ENCODE measurements at regions not wholly inside any gene's neighbourhood (a gene's known extent, or its start where the extent isn't known, plus 50 kb on each side); places are given as distances from the start of the nearest gene placed in this dataset.
"Not testable (repeated sequence)": the region's sequence is repeated elsewhere in the genome, so short reads cannot be mapped to it uniquely, and the experiment has no call there.

DNA sequence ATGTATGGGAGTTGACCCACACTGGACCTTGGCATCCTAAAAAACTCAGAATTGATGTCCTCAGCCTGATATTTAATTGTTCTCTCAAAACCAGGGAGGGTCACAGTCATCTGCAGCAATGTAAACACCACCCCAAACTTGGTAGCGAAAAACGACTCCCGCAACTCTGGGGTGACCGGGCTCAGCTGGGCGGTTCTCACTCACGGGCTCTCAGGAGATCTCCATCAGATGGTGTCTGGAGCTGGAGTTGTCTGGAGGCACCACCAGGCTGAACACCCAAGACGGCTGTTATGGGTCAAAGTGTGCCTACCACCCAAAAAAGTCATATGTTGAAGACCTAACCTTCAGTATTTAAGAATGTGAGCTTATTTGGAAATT lies 50.9 kb upstream of the NXT1 start:
- DNase-seq: no peak

DNA sequence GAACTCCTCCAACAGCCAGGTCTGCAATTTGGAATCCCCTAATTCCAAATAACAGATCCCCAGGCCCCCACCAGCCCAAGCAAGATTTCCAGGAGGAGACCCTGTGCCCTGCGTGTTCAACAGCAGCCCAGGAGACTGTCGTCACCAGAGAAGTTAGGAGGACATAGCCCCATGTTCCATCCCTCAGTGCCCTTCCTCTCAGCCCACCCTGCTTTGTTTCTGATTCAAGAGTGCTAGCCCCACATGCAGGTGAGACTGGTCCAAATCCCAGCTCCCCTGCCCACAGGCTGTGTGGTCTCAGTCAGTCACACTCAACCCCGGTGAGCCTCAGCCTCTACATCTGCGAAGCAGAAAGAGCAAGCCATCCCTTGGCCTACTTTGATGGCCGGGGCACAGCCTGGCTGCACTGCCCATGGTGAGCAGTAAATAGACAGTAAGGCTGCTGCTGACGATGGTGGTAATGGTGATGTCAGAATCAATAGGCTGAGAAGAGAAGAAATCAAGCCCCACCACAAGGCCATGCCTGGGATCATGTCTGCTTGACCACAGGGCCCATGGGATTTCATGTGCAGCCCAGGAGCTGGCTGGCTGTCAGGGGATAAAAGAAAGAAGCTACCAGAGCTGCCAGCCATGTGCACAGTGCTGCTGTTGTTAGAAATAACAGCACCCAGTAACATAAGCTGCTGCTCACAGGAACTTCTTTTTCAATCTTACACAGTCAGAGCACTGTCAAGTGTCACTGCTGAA lies 51.5 kb upstream of the NXT1 start:
- no peak for DNase-seq

DNA sequence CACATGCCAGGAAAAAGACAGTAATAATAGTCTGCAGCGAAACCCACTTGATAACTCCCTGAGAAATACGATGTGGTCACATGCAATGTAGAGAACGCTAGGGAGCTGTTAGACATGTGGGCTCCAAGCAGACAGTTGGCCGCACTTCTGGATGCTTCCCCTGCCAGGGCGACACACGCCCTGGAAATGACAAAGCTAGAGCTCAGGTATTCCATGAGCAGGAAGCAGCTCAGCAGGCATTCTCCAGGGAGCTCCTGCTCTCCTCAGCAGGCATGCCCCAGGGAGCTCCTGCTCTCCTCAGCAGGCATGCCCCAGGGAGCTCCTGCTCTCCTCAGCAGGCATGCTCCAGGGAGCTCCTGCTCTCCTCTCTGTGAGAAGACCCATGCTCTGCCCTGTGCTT lies 52.4 kb upstream of the NXT1 start:
- DNase-seq: no peak

DNA sequence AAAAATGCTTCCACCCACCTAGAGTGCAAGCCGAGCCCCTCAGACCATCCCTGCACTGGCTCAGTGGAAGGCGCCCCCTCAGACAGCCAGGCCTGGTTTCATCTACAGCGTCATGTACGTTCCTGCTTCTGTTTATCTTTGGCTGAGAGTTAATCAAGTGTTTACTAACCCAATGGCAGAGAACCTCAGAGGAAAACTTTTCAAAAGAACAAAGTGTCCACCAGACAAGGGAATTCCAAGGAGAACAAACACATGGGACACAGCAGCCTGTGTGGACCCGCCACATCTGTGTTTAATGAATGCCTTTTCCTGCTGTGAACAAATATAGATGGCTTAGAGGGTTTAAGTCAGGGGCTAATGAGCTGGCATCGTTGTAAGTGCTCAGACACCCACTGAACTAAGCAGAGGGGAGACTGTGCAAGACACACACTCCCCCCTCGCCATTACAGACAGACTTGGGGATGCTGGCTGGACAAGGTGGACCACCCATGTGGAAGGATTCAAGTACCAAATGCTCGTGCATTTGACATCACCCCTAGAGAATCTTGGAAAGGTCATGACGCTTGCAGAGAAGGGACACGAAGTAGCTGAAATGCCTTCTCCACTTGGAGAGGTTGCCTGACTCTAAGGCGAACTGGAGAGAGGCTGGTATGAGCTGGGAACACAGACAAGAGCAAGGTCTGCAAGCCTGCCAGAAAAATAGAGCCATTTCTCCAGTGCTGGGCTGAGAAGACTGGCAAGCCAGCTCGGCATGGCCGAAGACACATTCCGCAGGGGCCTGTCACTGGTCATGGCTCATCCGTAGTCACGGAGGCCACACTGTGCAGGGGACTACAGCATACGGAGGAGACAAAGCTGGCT lies 53.5 kb upstream of the NXT1 start:
- no peak for DNase-seq

DNA sequence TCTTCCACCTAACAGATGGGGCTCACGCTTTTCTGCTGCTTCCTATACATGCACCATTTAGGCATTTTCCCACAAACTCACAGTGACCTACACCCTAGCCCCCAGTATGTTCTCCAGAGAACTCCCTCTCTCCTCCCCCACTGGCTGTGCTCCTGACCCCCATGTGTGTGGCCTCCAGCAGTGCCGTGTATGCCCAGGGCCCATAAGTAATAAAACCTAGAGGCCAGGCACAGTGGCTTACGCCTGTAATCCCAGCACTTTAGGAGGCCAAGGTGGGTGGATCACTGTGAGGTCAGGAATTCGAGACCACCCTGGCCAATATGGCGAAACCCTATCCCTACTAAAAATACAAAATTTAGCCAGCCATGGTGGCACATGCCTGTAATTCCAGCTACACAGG lies 54.7 kb upstream of the NXT1 start:
- no peak for DNase-seq

DNA sequence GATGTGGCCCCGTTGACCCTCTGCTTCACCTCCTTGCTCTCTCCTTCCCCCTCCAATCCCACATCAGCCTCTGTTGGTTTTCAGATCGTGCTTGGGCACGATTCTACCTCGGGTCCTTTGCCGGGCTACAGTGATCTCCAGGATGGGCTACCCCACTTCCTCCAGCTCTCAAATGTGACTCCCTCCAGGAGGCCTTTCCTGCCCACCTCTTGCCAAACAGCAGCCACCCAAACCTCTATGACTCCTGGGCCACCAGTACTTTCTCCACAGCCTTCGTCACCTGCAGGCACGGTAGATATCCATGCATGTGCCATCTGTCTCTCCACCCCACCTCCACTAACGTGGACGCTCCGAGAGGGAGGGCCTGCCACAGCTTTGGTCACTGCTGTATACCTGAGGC lies 55.9 kb upstream of the NXT1 start:
- DNase-seq: no peak

DNA sequence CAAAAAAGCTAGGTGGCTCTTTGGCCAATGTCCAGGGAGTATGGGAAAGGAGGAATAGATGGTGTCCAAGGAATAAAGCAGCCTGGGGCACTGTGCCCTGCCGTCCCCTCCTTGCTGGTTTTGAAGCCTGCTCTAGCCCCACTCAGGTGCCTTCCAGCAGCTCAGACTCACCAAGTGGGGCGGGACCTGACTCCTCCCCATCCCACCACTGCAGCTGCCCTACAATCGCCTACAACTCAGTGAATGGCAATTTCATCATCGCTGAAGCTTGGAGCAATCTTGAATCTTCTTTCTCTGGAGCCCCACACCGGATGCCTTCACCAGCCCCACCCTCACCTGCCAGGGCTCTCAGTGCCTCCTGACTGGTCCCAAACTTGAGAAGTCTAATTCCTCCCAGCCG lies 56.4 kb upstream of the NXT1 start:
- no peak for DNase-seq

DNA sequence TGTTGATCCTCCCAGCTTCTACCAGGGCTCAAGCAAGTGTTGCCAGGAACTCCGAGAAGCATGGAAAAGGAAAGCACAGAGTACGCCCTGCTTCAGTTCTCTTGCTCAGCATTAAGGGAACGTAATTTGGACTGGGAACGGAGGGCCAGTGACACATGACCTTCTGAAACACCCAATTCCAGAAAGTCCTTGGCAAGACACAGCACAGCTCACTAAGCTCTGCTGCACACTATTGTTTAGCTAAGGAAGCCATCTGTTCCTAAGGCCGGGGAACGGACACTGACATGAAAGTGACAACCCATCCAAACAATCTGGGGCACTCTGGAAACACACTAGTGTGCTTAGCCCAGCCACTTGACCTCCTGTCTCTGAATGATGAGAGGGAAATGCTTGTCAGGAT lies 56.9 kb upstream of the NXT1 start:
- no peak for DNase-seq

GRCh38 chr20:23292311-23292710 lies 58.3 kb upstream of the NXT1 start:
- DNase-seq: not testable (repeated sequence)

DNA sequence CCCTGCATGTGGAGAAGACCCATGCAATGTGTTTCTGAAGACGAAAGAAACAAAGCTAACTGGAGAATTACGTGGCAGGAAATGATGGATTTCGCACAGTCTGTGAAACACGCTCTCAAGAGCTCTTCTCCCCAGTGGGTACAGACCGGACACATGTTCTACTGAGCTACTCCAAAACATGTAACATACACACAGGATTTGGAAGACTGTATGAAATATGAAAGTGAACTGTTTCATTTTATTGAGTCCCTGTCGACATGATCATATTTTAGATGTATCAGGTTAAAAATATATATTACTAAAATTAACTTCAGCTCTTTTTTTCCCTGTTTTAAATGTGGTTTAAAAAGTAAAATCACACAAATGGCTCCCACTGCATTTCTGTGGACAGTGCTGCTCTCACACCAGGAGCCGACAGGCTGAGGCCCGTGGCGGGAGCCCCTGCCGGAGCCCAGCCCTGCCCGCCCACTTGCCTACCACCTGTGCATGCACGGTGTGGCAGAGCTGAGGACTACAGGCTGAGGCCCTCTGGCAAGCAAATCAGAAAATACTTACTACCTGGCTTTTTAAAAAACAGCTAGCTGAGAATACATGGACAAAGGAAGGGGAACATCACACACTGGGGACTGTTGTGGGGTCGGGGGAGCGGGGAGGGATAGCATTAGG lies 58.9 kb upstream of the NXT1 start:
- no peak for DNase-seq

- DNase-seq: no peak
Observed at GRCh38 chr20:23290761-23291574, 59.6 kb upstream of the NXT1 start.

- DNase-seq: no peak
Observed at GRCh38 chr20:23289724-23290395, 60.7 kb upstream of the NXT1 start.

DNA sequence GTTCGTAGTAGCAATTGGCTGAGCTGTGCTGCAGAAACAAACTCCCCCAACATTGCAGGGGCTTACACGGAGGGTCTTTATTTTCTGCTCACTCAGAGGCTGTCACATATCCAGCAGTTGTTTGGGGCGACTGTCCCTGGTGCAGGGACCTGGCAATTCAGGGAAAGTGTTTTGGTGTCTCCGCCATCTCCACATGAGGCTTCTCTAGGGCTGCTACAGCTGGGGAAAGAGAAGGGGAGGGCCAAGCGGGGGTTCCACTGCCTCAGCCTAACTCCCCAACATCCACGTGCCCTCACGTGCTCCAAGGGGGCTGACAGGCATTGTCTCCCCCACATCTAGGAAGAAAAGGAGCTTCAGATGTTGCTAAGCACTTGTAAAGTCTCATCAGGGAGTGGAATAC lies 61.3 kb upstream of the NXT1 start:
- DNase-seq: no peak

DNA sequence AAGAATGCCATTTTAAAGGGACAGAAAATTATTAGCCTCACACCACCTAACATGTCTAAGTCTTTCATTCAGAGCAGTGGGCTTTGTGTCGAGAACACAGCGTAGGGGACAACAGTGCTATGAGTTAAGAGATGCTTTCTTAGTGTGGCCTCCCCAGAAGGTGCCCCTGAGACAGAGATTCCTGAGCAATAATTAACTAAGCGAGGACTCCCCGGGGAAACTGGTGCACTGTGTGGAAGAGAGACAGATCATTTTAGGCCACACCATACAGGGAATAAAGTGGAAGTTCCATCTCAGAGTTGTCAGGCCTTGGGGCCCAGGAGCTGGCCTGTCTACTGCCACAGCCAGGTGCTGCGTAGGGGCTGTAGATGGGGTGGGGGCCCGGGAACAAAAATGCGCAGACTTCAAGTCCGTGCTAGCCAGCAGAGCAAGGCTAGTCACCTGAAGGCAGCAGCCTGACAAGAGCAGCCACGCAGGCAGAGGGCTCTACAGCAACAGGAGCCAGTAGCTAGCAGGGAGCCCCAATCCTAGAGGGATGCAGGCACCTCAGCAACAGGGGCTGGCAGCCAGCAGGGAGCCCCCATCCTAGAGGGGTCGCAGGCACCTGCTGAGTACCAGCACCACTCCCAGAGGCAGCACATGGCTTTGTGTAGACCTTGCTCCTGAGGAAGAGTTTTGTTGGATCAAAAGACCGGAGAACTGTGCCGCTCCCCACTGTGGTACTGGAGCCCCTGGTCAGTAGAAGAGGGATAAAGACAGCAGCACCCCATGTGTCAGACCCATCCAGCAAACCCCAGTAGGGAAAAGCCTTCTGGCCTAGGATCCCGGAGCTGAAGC lies 63.0 kb upstream of the NXT1 start:
- DNase-seq: no peak

DNA sequence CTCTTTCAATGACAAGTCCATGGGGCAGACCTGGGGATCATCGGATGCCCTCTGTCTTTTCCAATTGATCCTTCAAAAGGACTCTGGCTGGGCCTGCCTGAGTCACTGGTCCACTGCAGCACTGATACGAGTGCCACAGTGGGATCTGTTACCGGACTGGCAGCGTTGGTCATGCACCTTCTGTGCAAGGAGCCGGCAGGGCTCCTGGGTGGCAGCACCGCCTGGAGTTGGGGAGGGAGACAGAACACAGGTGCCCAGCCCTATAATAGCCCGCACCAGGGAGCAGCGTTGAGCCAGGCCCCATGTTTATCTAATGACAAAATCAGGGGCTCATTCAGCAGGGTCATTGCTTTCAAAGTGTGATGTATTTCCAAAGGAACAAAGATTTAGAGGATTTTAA lies 64.2 kb upstream of the NXT1 start:
- DNase-seq: no peak

DNA sequence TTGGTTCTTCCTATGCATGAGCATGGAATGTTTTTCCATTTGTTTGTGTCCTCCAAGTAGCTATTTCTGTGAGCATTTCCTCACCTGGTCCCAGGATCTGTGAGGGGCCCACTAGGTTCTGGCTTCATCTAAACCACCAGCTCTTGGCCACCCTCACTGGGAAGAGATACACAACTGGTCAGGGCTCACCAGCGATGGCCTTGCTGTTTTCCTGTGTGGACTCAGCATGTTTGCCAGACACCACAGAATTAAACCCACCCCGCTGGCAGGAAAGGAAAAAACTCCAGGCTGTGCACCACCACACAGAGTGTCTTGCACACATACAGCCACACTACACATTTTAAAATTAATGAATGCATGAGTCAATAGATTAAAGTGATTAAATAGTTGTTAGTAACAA lies 65.1 kb upstream of the NXT1 start:
- no peak for DNase-seq

DNA sequence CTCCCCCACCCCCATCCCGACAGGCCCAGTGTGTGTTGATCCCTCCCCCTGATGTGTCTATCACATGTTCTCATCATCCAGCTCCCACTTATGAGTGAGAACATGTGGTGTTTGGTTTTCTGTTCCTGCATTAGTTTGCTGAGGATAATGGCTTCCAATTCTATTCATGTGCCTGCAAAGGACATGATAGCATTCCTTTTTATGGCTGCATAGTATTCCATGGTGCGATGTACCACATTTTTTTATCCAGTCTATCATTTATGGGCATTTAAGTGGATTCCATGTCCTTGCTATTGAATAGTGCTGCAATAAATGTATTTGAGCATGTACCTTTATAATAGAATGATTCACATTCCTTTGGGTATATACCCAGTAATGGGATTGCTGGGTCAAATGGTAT lies 66.6 kb upstream of the NXT1 start:
- no peak for DNase-seq

GRCh38 chr20:23283096-23283850 lies 67.3 kb upstream of the NXT1 start:
- DNase-seq: no peak

DNA sequence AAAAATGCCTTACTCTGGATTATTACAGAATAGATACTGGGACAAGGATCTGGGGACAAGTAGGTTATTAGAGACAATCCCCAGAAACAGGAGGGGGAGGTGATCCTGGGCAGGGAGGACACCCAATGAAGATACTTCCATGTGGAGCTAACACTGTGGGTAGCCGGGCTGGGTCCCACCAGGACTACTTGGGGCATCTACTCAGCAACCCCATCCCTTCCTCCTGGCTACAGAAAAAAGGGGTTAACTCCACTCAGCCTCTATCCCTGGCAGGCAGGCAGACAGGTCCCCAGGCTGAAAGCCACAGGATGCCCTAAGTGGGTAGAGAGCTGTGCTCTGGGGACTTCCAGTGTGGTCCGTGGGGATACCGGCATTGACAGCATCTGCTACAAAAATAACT lies 68.0 kb upstream of the NXT1 start:
- DNase-seq: no peak

- no peak for DNase-seq
Observed at GRCh38 chr20:23282111-23282510, 68.5 kb upstream of the NXT1 start.

DNA sequence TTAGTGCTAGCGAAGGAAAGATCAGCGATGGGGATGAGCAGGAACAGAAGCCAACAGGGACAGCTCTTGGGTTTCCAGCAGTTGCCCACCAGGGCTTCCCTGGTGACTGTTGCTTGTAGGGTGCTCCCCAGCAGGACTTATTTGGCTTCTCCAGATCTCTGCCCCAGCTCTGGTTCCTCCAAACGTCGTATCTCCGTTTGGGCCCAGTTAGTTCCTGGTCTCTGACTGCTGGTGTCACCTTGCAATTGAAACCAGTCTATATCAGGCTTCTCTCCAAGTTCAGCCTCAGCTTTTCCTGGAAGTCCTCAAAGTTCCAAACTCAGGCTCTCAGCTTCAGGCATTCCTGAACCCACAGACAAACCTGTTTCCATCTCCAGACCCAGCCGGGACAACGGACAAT lies 70.8 kb upstream of the NXT1 start:
- DNase-seq: no peak

Measured in NCI-H526 treated with DMSO at 0.1 percent for 48 hours (cell line).